ENCODE measurements at regions not wholly inside any gene's neighbourhood (a gene's known extent, or its start where the extent isn't known, plus 50 kb on each side); places are given as distances from the start of the nearest gene placed in this dataset.

DNA sequence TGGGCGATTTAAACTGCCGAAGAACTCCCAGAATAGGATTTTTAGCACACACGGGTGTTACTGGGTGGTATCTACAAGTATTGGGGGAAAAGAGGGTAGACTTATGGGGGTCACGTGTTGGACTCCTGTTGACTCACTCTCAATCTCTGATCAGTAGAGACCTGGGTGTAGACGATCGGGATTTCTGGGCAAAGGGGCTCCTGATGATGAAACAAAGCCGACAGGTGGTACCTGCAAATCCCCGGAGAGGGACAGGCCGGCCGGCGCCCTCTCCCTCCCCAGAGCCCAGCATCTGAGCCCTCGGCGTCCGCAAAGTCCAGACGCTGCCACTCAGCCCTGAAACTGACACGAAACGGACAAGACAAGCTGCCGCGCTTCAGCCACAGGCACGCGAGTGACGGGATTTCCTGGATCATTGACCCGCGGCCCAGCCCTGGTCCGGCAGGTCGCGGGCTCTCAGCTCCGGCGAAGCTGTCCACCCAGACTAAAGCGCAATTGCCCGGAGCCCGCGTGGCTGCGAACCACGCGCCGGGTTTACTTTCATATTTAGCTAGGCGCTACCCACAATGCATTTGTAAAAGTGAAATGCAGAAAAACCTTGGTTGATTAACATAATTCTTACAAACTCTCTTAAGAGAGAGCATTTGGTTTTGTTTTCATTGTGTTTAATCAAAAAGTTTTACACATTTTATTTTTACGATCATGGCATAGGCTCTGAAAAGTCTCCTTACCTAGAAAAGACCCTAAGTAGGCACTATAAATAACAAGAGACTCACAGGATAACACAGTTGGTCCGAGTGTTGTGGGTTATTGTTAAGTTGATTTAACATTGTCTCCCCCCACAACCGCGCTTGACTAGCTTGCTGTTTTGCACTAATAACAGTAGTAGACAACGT is 56.9 kb upstream of the EZH2 start (continued):
- TF ChIP-seq FOXJ3 (CRISPR knock-in tag; IDR thresholded peaks at IDR 0.05; ENCODE audit: borderline replicate concordance) = no peak
- no peak for TF ChIP-seq TCF7 (CRISPR knock-in tag; IDR thresholded peaks at IDR 0.05; ENCODE audit: low read depth)
- peak; percentile 45 for TF ChIP-seq SP1 (CRISPR knock-in tag; conservative IDR thresholded peaks at IDR 0.05)
- no peak for TF ChIP-seq EMX1 (CRISPR knock-in tag; IDR thresholded peaks at IDR 0.05)
- peak; percentile 83; the same call in 1 of the 2 replicates for TF ChIP-seq HMGXB4 (CRISPR knock-in tag; IDR thresholded peaks at IDR 0.05)
- TF ChIP-seq ZNF317 (CRISPR knock-in tag; IDR thresholded peaks at IDR 0.05; ENCODE audit: borderline replicate concordance, low read depth) = no peak
- no peak for TF ChIP-seq HMGA2 (CRISPR knock-in tag; IDR thresholded peaks at IDR 0.05)

DNA sequence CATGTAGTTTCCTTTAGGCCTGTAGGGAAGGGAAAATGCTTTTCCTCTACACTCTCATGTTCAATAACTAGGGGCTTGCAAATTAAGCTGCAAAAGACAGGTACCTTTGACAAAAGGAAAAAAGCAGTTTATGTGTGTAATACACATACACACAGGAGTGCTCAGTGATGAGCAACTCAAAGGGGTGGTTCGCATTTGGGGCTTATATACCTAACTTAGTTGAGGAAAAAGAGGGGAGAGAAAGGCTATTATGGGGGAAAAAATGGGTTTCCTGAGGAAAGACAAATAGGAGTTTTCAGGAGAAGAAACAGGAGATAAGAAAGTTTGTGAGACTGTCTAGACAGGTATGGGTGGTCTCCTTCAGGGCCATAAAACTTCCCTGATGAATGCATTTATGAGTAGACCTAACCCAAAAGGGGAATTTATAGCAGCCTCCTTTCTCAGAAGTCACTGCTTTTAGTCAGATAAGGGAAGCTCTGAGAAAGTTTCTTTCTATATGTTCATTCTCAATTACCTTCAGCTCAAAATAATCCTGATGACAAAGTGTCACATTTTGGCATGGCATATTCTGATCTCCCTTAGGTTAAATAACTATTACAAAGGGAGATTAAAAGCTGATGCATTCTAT is 55.2 kb upstream of the EZH2 start:
- ChIA-PET POLR2A (interaction anchor here (0.7 kb wide), 1 partner anchor 104 kb away, joined by 3 read pairs; no protein-coding TSS in a partner anchor), CTCF (interaction anchor here (0.6 kb wide), 1 partner anchor 44 kb away, joined by 5 read pairs; no protein-coding TSS in a partner anchor)
- Mint-ChIP-seq H3K4me3 (no peak overlapping the region), H3K9me3 (no peaks in the 10 kb centered on the region), H3K27ac (no peak overlapping the region), H3K27me3 (ENCODE audit: low read depth) (peaks cover 4% of the 10 kb centered on the region), H3K36me3 (no peaks in the 10 kb centered on the region), H3K4me1 (peaks cover 5% of the 10 kb centered on the region)
- TF ChIP-seq OVOL2 (CRISPR knock-in tag; IDR thresholded peaks at IDR 0.05; ENCODE audit: borderline replicate concordance) (no peak), NR1H2 (CRISPR knock-in tag; IDR thresholded peaks at IDR 0.05) (no peak), NR2C2 (CRISPR knock-in tag; IDR thresholded peaks at IDR 0.05) (no peak), ZNF138 (CRISPR knock-in tag; conservative IDR thresholded peaks at IDR 0.05) (no peak), FOXP1 (CRISPR knock-in tag; IDR thresholded peaks at IDR 0.05; ENCODE audit: borderline replicate concordance) (no peak), ETV6 (CRISPR knock-in tag; IDR thresholded peaks at IDR 0.05) (no peak), HMGXB4 (CRISPR knock-in tag; IDR thresholded peaks at IDR 0.05) (no peak), ZNF396 (CRISPR knock-in tag; IDR thresholded peaks at IDR 0.05; ENCODE audit: borderline replicate concordance) (no peak)
- TF ChIP-seq, protein P1, sequence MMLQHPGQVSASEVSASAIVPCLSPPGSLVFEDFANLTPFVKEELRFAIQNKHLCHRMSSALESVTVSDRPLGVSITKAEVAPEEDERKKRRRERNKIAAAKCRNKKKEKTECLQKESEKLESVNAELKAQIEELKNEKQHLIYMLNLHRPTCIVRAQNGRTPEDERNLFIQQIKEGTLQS (CRISPR knock-in tag; conservative IDR thresholded peaks at IDR 0.05) = no peak
- TF ChIP-seq, protein P2, sequence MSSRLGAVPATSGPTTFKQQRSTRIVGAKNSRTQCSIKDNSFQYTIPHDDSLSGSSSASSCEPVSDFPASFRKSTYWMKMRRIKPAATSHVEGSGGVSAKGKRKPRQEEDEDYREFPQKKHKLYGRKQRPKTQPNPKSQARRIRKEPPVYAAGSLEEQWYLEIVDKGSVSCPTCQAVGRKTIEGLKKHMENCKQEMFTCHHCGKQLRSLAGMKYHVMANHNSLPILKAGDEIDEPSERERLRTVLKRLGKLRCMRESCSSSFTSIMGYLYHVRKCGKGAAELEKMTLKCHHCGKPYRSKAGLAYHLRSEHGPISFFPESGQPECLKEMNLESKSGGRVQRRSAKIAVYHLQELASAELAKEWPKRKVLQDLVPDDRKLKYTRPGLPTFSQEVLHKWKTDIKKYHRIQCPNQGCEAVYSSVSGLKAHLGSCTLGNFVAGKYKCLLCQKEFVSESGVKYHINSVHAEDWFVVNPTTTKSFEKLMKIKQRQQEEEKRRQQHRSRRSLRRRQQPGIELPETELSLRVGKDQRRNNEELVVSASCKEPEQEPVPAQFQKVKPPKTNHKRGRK (CRISPR knock-in tag; IDR thresholded peaks at IDR 0.05; ENCODE audit: borderline replicate concordance) = no peak
- no peak for ATAC-seq
- no peak for DNase-seq (ENCODE audit: low spot score)

DNA sequence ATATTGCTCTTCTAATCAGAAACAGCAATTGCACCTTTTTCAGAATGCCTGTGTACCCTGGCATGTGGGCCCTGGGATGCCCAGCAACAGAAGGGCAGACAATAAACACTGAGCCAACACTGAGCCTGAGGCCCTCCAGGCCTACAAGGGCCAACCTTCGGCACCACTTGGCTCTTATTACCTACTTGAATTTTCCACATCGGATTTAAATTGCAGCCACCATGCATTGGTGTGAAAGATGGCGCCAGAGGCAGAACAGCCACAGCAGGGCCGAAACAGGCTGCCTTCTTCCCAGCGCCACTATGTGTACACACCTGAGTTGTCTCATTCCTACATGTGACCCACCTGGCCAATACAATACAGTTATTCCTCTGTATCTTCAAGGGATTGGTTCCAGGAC is 51.4 kb upstream of the EZH2 start:
- no peak for ATAC-seq
- TF ChIP-seq FOXK1 (CRISPR knock-in tag; IDR thresholded peaks at IDR 0.05) (no peak), NR1H2 (CRISPR knock-in tag; IDR thresholded peaks at IDR 0.05) (no peak)
- TF ChIP-seq, protein P1 (CRISPR knock-in tag; conservative IDR thresholded peaks at IDR 0.05) = no peak
- Mint-ChIP-seq H3K27ac (no peak overlapping the region), H3K4me3 (no peak overlapping the region), H3K27me3 (ENCODE audit: low read depth) (peaks cover under 1% of the 10 kb centered on the region; the same call in 1 of the 2 replicates), H3K9me3 (no peaks in the 10 kb centered on the region), H3K36me3 (no peaks in the 10 kb centered on the region), H3K4me1 (peaks cover 2% of the 10 kb centered on the region)
- CTCF ChIA-PET = no interaction called here
- DNase-seq (ENCODE audit: low spot score) = no peak
- POLR2A ChIA-PET = no interaction called here
